Choroid plexus epithelial cell (primary cell): ENCODE measurements at regions not wholly inside any gene's neighbourhood (a gene's known extent, or its start where the extent isn't known, plus 50 kb on each side); places are given as distances from the start of the nearest gene placed in this dataset.

Experiments
- DNase-seq: peaks from one replicate; pipeline ENCODE4 v3.0.0-alpha.2; 2010; ENCODE audit warnings: low read depth
- H3K4me3 ChIP-seq: 2 replicates; pipeline ENCODE4 v1.5.1; 2011; ENCODE audit warnings: low read depth, mild to moderate bottlenecking, control low read depth, low read length, moderate library complexity
- TF ChIP-seq, protein P1 (sequence below): conservative IDR thresholded peaks from 2 replicates; pipeline ENCODE4 v1.5.1; 2011; ENCODE audit warnings: low read depth, mild to moderate bottlenecking, control low read depth, inconsistent platforms, low read length, moderate library complexity

DNA sequence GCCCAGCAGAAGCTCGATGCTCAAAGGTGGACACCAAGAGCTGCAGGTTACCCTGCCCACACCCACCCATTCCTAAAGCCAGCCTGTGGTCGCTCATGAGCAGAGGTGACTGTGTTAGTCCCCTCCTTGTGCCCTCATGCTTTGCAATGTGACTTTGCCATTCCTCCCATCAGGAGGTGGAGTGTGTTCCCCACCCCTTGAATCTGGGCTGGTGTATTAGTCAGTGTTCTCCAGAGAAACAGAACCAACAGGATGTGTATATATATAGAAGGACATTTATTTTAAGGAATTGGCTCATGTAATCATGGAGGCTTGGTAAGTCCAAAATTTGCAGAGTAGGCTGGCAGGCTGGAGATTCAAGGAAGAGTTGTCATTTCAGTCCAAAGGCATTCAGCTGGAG, 54.4 kb upstream of the RNF24 start:
- no peak for DNase-seq
- TF ChIP-seq, protein P1, sequence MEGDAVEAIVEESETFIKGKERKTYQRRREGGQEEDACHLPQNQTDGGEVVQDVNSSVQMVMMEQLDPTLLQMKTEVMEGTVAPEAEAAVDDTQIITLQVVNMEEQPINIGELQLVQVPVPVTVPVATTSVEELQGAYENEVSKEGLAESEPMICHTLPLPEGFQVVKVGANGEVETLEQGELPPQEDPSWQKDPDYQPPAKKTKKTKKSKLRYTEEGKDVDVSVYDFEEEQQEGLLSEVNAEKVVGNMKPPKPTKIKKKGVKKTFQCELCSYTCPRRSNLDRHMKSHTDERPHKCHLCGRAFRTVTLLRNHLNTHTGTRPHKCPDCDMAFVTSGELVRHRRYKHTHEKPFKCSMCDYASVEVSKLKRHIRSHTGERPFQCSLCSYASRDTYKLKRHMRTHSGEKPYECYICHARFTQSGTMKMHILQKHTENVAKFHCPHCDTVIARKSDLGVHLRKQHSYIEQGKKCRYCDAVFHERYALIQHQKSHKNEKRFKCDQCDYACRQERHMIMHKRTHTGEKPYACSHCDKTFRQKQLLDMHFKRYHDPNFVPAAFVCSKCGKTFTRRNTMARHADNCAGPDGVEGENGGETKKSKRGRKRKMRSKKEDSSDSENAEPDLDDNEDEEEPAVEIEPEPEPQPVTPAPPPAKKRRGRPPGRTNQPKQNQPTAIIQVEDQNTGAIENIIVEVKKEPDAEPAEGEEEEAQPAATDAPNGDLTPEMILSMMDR = no peak
- no peak overlapping the region for H3K4me3 ChIP-seq

DNA sequence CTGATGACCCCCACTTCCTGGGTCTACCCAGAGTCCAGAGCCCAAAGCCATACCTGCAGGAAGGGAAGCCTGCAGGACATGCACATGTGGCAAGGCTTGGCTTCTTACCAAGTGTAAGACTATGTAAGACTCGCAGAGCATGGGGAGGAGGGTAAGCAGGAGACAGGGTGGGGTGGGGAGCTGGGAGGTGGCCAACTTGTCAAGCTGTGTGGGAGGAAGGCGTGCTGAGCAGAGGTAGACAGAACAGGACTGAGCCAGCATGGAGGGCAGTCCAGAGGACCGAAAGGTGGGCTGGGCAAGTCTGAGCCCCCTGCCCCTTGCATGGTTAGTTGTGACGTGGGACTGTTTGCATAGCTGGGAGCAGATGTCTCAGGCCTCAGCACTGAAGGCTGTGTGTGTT, 53.4 kb upstream of the RNF24 start:
- DNase-seq = peak; percentile 67
- TF ChIP-seq, protein P1 = no peak
- no peak overlapping the region for H3K4me3 ChIP-seq

DNA sequence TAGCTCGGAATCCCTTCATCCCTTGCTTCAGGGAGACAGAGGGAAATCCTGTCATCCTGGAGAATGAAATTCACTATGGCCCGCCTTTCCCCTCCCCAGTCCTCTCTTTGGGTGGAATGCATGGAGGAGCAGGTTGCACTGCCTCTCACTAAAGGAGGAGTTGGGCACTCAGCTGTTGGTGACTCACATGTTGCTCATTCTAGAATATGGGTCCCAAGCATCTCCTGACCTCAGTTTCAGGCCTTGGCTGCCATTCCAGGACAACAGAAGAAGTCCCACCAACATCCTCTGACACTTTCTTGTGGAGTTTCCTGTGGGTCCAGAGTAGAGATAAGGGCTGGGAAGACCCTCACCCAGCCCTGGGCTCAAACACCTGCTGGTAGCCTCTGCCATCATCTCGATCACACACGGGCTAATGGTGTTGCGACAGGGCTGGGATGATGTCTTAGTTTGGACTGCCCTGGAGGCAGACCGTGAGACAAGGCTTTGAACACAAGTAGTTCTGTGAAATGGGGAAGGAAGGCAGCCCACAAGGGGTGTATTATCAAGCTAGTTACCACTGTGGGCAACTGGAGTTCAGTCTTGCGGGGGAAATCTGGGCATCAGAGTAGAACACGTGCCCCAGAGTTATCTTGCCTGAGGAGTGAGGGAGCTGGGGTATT, 52.4 kb upstream of the RNF24 start:
- no peak overlapping the region for H3K4me3 ChIP-seq
- TF ChIP-seq, protein P1 = no peak
- DNase-seq = peak; percentile 65

DNA sequence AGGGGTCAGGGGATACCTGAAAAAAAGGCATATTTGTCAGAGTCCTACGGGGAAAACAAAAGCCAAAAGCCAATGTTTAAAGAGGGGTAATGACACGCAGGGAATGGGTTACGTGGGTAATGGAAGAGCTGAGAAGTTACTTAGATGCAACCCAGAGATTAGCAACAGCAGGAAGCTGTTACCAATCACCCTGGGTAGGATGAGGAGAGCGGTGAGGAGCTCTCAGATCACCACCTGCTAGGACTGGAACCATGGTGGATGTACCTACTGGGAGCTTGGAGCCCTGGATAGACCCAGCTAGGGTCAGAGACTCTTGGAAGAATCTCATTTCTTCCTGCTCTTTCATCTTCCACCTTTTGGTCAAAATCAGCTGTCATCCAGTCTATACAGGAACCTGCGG, 51.2 kb upstream of the RNF24 start:
- no peak overlapping the region for H3K4me3 ChIP-seq
- TF ChIP-seq, protein P1 = no peak
- no peak for DNase-seq

DNA sequence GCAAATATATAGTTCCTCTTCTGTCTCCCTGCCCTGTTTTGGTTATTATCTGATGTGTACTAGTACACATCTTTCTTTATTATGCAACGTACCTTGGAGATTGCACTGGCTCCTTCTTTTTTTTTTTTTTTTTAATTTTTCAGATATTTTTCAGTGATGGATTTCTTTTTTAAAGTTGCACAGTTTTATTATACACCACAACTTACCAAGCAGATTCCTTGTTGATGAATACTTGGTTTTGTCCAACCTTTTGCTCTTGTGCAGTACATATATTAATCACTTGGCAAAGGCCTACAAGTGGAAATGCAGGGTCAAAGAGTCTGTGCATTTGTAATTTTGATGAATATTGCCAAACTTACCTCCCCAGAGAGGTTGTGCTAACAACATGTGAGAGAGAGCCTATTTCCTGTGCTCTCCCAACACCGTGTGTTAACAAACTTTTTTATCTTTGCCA, 50.1 kb upstream of the RNF24 start:
- H3K4me3 ChIP-seq = no peak overlapping the region
- DNase-seq = peak; percentile 95
- TF ChIP-seq, protein P1 = no peak
